ENCODE measurements at regions not wholly inside any gene's neighbourhood (a gene's known extent, or its start where the extent isn't known, plus 50 kb on each side); places are given as distances from the start of the nearest gene placed in this dataset.
"Not testable (repeated sequence)": the region's sequence is repeated elsewhere in the genome, so short reads cannot be mapped to it uniquely, and the experiment has no call there.

GRCh38 chr10:130696870-130697269 is 560.7 kb downstream of the GLRX3 start:
- no peak for DNase-seq

- DNase-seq: no peak
Measured at GRCh38 chr10:130707389-130707979, 571.3 kb downstream of the GLRX3 start.

GRCh38 chr10:130708465-130709070 is 572.4 kb downstream of the GLRX3 start:
- DNase-seq: no peak

GRCh38 chr10:130709415-130709814 is 573.2 kb downstream of the GLRX3 start:
- DNase-seq: no peak

- DNase-seq: no peak
Measured at GRCh38 chr10:130711072-130711471, 574.9 kb downstream of the GLRX3 start.

- no peak for DNase-seq
Measured at GRCh38 chr10:130713135-130713534, 576.9 kb downstream of the GLRX3 start.

GRCh38 chr10:130713731-130714130 is 577.5 kb downstream of the GLRX3 start:
- no peak for DNase-seq

GRCh38 chr10:130714742-130715467 is 578.7 kb downstream of the GLRX3 start:
- no peak for DNase-seq

- DNase-seq: no peak
Measured at GRCh38 chr10:130715686-130716670, 579.8 kb downstream of the GLRX3 start.

- no peak for DNase-seq
Measured at GRCh38 chr10:130717083-130717482, 580.9 kb downstream of the GLRX3 start.

GRCh38 chr10:130718744-130719447 is 582.7 kb downstream of the GLRX3 start:
- DNase-seq: not testable (repeated sequence)

- no peak for DNase-seq
Measured at GRCh38 chr10:130719448-130719752, 583.2 kb downstream of the GLRX3 start.

GRCh38 chr10:130720235-130720634 is 584.0 kb downstream of the GLRX3 start:
- DNase-seq: no peak

- DNase-seq: no peak
Measured at GRCh38 chr10:130721971-130722370, 585.8 kb downstream of the GLRX3 start.

- no peak for DNase-seq
Measured at GRCh38 chr10:130723704-130724103, 587.5 kb downstream of the GLRX3 start.

GRCh38 chr10:130725474-130725970 is 586.0 kb downstream of the TCERG1L start:
- DNase-seq: no peak

- DNase-seq: no peak
Measured at GRCh38 chr10:130726996-130727725, 584.4 kb downstream of the TCERG1L start.

GRCh38 chr10:130727766-130728490 is 583.6 kb downstream of the TCERG1L start:
- DNase-seq: no peak

- DNase-seq: no peak
Measured at GRCh38 chr10:130728531-130729215, 582.8 kb downstream of the TCERG1L start.

- DNase-seq: no peak
Measured at GRCh38 chr10:130729876-130730275, 581.6 kb downstream of the TCERG1L start.
